ENCODE measurements at regions not wholly inside any gene's neighbourhood (a gene's known extent, or its start where the extent isn't known, plus 50 kb on each side); places are given as distances from the start of the nearest gene placed in this dataset.
A peak's percentile ranks its signal among the peaks of the same experiment; 100 is the strongest.
"Not testable (repeated sequence)": the region's sequence is repeated elsewhere in the genome, so short reads cannot be mapped to it uniquely, and the experiment has no call there.

- no peak for TF ChIP-seq POLR2A (IDR thresholded peaks at IDR 0.05)
- TF ChIP-seq, protein P1, sequence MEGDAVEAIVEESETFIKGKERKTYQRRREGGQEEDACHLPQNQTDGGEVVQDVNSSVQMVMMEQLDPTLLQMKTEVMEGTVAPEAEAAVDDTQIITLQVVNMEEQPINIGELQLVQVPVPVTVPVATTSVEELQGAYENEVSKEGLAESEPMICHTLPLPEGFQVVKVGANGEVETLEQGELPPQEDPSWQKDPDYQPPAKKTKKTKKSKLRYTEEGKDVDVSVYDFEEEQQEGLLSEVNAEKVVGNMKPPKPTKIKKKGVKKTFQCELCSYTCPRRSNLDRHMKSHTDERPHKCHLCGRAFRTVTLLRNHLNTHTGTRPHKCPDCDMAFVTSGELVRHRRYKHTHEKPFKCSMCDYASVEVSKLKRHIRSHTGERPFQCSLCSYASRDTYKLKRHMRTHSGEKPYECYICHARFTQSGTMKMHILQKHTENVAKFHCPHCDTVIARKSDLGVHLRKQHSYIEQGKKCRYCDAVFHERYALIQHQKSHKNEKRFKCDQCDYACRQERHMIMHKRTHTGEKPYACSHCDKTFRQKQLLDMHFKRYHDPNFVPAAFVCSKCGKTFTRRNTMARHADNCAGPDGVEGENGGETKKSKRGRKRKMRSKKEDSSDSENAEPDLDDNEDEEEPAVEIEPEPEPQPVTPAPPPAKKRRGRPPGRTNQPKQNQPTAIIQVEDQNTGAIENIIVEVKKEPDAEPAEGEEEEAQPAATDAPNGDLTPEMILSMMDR (IDR thresholded peaks at IDR 0.05), result no peak
- Histone ChIP-seq H3K27ac (no peak overlapping the region), H3K4me3 (no peak overlapping the region), H3K27me3 (no peaks in the 10 kb centered on the region), H3K4me1 (peaks cover 0 to 13% (median 0%) of the 10 kb centered on the region in 12 donors), H3K9me3 (peaks cover 0 to 4% (median 0%) of the 10 kb centered on the region in 12 donors), H3K36me3 (no peaks in the 10 kb centered on the region)
- DNase-seq (no peak), ATAC-seq (no peak)
- intact Hi-C loops (cut with DNase I), result no loop called here
Observed at GRCh38 chr3:177658354-177658753, 461.1 kb upstream of the TBL1XR1 start.

- H3K4me3 ChIP-seq; DNase-seq; H3K4me1 ChIP-seq; H3K27ac ChIP-seq; H3K36me3 ChIP-seq; H3K27me3 ChIP-seq; ATAC-seq; intact Hi-C loops (cut with DNase I); H3K9me3 ChIP-seq: not testable (repeated sequence)
- TF ChIP-seq, protein P1 (IDR thresholded peaks at IDR 0.05), result peak in 1 of 12 donors; percentile 16
- 94 to 95% (median 95%) methylated on average over 10 to 17 of the region's 17 CpGs for WGBS, 4 donors
Observed at GRCh38 chr3:177664380-177665103, 467.3 kb upstream of the TBL1XR1 start.

DNA sequence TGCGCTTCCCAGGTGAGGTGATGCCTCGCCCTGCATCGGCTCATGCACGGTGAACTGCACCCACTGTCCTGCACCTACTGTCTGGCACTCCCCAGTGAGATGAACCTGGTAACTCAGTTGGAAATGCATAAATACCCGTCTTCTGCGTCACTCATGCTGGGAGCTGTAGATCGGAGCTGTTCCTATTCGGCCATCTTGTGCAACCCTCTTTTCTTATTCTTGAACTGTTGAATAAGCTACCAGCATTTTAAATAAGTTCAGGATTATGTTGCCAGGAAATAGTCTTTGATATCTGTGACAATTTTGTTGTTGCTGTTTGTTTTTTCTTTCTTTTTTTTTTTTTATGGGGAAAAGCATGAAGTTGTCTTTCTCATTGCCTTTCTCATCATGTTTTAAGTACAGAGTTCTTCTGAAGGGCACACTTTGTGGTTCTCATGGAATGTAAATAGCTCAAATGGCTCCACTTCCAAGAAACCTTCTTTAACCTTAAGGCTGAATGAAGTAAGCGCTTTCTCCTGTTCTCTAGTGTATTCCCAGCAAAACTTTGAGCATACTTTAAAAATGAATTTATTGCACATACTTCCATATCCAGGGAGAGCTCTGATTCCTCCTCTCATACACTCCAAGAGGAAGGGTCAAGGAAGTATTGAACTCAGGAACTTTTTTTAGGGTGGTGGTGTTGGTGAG, 468.0 kb upstream of the TBL1XR1 start:
- ATAC-seq, result no peak
- intact Hi-C loops (cut with DNase I), result no loop called here
- no peak overlapping the region for H3K4me3 ChIP-seq
- H3K27me3 ChIP-seq, result no peaks in the 10 kb centered on the region
- TF ChIP-seq, protein P1 (IDR thresholded peaks at IDR 0.05), result no peak
- TF ChIP-seq POLR2A (IDR thresholded peaks at IDR 0.05), result no peak
- WGBS, 4 donors, result 97 to 100% (median 97%) methylated on average over 4 to 9 of the region's 9 CpGs
- H3K27ac ChIP-seq, result no peak overlapping the region
- no peaks in the 10 kb centered on the region for H3K4me1 ChIP-seq
- DNase-seq, result peak in 1 of 5 donors; percentile 37
- no peaks in the 10 kb centered on the region for H3K36me3 ChIP-seq
- peaks cover 0 to 4% (median 0%) of the 10 kb centered on the region in 12 donors for H3K9me3 ChIP-seq

DNA sequence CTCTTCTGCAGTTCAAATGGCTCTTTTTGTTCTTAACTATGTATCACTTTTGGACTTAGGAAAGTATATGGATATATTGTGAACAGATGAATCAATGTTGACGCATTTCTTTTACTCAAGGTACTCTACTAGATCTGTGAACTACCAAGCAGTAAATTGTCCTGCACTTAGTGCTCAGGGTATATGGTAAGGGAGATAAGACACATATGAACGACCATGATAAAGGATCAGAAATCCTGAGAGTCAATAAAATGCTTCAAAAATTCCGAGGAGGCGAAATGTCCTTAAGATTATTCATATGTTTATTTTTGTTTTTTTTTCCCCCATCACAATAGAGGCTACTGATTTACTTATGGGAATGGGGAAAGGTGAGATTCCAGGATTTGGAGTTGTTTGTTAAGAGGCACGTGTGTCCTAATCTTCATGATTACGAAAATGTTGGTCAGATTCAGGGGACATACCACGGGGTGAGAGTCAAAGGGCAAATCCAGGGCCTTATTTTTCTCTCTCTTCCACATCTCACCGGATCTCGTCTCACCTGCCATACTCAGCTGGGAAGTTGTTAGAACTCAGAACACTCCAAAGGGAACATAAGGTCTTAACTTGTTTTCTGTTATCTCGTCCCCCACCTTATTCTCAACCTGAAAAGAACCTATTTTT, 475.1 kb upstream of the TBL1XR1 start:
- H3K4me3 ChIP-seq, result no peak overlapping the region
- WGBS, 4 donors, result 81 to 93% (median 90%) methylated on average over 10 of the region's 10 CpGs
- no peak for TF ChIP-seq POLR2A (IDR thresholded peaks at IDR 0.05)
- TF ChIP-seq, protein P1 (IDR thresholded peaks at IDR 0.05), result no peak
- H3K27me3 ChIP-seq, result no peaks in the 10 kb centered on the region
- H3K27ac ChIP-seq, result peak overlapping the region in 1 of 12 donors; percentile 40
- H3K36me3 ChIP-seq, result no peaks in the 10 kb centered on the region
- intact Hi-C loops (cut with DNase I), result no loop called here
- ATAC-seq, result no peak
- H3K9me3 ChIP-seq, result no peaks in the 10 kb centered on the region
- no peak for DNase-seq
- peaks cover 0 to 16% (median 10%) of the 10 kb centered on the region in 12 donors for H3K4me1 ChIP-seq

Measured in heart left ventricle (tissue), 16 donors.